ENCODE measurements at regions not wholly inside any gene's neighbourhood (a gene's known extent, or its start where the extent isn't known, plus 50 kb on each side); places are given as distances from the start of the nearest gene placed in this dataset.

DNA sequence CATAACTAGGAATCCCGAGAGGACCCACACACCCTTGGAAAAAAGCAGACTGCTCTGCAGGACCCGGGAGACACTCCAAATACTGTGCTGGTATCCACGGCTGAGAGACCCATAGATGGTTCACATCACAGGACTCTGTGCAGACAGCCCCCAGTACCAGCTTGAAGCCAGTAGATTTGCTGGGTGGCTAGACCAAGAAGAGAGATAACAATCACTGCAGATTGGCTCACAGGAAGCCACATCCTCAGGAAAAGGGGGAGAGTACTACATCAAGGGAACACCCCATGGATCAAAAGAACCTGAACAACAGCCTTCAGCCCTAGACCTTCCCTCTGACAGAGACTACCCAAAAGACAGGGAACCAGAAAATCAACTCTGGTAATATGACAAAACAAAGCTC lies 223.8 kb upstream of the LRATD1 start:
- DNase-seq (ENCODE audit: low read depth), result no peak
- TF ChIP-seq, protein P1, sequence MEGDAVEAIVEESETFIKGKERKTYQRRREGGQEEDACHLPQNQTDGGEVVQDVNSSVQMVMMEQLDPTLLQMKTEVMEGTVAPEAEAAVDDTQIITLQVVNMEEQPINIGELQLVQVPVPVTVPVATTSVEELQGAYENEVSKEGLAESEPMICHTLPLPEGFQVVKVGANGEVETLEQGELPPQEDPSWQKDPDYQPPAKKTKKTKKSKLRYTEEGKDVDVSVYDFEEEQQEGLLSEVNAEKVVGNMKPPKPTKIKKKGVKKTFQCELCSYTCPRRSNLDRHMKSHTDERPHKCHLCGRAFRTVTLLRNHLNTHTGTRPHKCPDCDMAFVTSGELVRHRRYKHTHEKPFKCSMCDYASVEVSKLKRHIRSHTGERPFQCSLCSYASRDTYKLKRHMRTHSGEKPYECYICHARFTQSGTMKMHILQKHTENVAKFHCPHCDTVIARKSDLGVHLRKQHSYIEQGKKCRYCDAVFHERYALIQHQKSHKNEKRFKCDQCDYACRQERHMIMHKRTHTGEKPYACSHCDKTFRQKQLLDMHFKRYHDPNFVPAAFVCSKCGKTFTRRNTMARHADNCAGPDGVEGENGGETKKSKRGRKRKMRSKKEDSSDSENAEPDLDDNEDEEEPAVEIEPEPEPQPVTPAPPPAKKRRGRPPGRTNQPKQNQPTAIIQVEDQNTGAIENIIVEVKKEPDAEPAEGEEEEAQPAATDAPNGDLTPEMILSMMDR (IDR thresholded peaks at IDR 0.05; ENCODE audit: insufficient read depth, low read depth, low read length, missing control alignments), result no peak
- H3K4me3 ChIP-seq (ENCODE audit: low read depth, low read length), result no peak overlapping the region

DNA sequence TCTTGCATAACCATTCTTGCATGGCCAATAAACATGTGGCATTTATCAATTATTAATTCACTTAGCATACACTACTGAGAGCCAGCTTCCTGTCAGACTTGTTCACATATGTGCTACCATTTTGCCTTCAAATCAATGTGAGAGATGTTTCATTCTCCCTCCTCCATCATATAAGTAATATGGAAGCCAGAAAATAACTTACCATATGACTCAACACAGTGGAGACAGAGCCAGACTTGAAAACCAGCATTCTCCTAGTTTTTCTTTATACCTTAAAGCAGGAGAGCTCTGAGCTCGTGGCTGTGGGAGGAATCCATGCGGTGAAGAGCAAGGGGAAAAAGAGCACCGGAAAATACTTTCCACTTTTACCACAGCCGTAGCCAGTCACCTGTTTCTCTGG lies 215.0 kb upstream of the LRATD1 start:
- TF ChIP-seq, protein P1 (IDR thresholded peaks at IDR 0.05; ENCODE audit: insufficient read depth, low read depth, low read length, missing control alignments), result no peak
- H3K4me3 ChIP-seq (ENCODE audit: low read depth, low read length), result no peak overlapping the region
- DNase-seq (ENCODE audit: low read depth), result no peak

- TF ChIP-seq, protein P1 (IDR thresholded peaks at IDR 0.05; ENCODE audit: insufficient read depth, low read depth, low read length, missing control alignments), result no peak
- H3K4me3 ChIP-seq (ENCODE audit: low read depth, low read length), result no peak overlapping the region
- peak; percentile 12 for DNase-seq (ENCODE audit: low read depth)
Observed at GRCh38 chr2:14418115-14418514, 214.4 kb upstream of the LRATD1 start.

DNA sequence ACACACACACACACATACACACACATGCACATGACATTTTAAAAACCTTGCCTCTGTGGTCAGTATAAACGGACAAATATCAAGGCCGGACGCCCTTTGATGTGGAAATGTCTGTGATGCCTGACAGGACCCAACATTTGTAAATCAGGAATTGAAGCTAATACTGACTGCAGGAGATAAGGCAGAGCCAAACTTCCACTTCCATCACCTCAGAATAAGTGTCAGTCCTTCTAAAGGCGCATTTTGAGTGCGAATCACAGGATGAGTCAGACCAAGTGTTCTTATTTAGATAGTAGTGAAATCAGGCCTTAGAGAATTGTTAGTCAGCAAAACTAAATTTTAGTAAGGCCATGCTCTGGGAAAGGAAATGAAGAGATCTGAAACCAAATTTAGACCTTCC lies 211.7 kb upstream of the LRATD1 start:
- DNase-seq (ENCODE audit: low read depth), result peak; percentile 56
- no peak overlapping the region for H3K4me3 ChIP-seq (ENCODE audit: low read depth, low read length)
- TF ChIP-seq, protein P1 (IDR thresholded peaks at IDR 0.05; ENCODE audit: insufficient read depth, low read depth, low read length, missing control alignments), result no peak

- no peak for DNase-seq (ENCODE audit: low read depth)
- TF ChIP-seq, protein P1 (IDR thresholded peaks at IDR 0.05; ENCODE audit: insufficient read depth, low read depth, low read length, missing control alignments), result no peak
- no peak overlapping the region for H3K4me3 ChIP-seq (ENCODE audit: low read depth, low read length)
Observed at GRCh38 chr2:14422426-14422825, 210.1 kb upstream of the LRATD1 start.

GRCh38 chr2:14423145-14423906 lies 209.2 kb upstream of the LRATD1 start:
- no peak overlapping the region for H3K4me3 ChIP-seq (ENCODE audit: low read depth, low read length)
- peak; percentile 24 for DNase-seq (ENCODE audit: low read depth)
- TF ChIP-seq, protein P1 (IDR thresholded peaks at IDR 0.05; ENCODE audit: insufficient read depth, low read depth, low read length, missing control alignments), result no peak
